OCI-LY3 (cell line): ENCODE measurements at regions not wholly inside any gene's neighbourhood (a gene's known extent, or its start where the extent isn't known, plus 50 kb on each side); places are given as distances from the start of the nearest gene placed in this dataset.

Experiments used
- EZH2phosphoT487 ChIP-seq: fragments of 200-600 bp; shearing (Covaris generic); IDR thresholded peaks from 2 replicates; pipeline ENCODE4 v1.6.1; 2018; ENCODE audit warnings: antibody characterized with exemption, mixed run types, low read depth
- TF ChIP-seq, protein P1 (sequence below): fragments of 200-600, 300-600 bp; sonication (generic); IDR thresholded peaks from 2 replicates; pipeline ENCODE4 v1.5.1; 2014; ENCODE audit warnings: antibody characterized with exemption, low read length, low read depth

DNA sequence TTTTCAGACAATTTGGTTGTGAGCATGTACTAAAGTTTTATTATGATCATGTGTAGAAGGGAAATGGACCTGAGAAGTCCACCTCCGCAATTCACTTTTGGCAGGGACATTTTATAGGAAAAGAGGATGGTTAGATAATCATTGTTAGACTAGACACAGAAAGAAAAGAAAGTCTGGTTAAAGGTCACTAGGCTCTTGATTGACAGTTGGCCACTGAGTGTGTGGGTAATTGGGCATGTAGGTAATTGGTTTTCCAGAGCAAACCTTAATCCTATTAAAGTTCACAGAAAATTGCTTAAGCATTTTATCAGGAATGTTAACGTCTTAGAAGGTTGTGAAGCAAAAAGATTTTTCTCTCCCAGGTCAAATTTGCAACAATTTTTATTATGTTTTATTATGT lies 158.5 kb upstream of the CLINT1 start:
- TF ChIP-seq, protein P1, sequence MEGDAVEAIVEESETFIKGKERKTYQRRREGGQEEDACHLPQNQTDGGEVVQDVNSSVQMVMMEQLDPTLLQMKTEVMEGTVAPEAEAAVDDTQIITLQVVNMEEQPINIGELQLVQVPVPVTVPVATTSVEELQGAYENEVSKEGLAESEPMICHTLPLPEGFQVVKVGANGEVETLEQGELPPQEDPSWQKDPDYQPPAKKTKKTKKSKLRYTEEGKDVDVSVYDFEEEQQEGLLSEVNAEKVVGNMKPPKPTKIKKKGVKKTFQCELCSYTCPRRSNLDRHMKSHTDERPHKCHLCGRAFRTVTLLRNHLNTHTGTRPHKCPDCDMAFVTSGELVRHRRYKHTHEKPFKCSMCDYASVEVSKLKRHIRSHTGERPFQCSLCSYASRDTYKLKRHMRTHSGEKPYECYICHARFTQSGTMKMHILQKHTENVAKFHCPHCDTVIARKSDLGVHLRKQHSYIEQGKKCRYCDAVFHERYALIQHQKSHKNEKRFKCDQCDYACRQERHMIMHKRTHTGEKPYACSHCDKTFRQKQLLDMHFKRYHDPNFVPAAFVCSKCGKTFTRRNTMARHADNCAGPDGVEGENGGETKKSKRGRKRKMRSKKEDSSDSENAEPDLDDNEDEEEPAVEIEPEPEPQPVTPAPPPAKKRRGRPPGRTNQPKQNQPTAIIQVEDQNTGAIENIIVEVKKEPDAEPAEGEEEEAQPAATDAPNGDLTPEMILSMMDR = no peak
- no peak for TF ChIP-seq EZH2phosphoT487
